ENCODE measurements at regions not wholly inside any gene's neighbourhood (a gene's known extent, or its start where the extent isn't known, plus 50 kb on each side); places are given as distances from the start of the nearest gene placed in this dataset.

GRCh38 chrX:96094616-96095015, 590.0 kb upstream of the DIAPH2 start:
- Histone ChIP-seq H3K18ac (ENCODE audit: extremely low read depth, low read length) (no peak overlapping the region), H3K4me3 (ENCODE audit: extremely low read depth in 1 of 4, insufficient read depth in 2 of 4, low read depth in 3 of 4, low read length in 4 of 4) (no peak overlapping the region), H2BK120ac (replicated peaks; ENCODE audit: low read depth, low read length) (no peak overlapping the region), H2AFZ (ENCODE audit: low read length) (no peak overlapping the region), H2AK5ac (ENCODE audit: low read depth, low read length) (no peak overlapping the region), H3K36me3 (ENCODE audit: control insufficient read depth in 2 of 4, insufficient read depth in 4 of 4, low read length in 3 of 4) (no peaks in the 10 kb centered on the region), H4K20me1 (replicated peaks in 1 of 2; ENCODE audit: control insufficient read depth in 1 of 2, insufficient read depth in 2 of 2, low read length in 2 of 2) (no peaks in the 10 kb centered on the region), H3K56ac (replicated peaks; ENCODE audit: insufficient read length, low read depth, low read length) (no peak overlapping the region), H3K4me2 (ENCODE audit: insufficient read depth in 1 of 2, low read depth in 2 of 2, low read length in 2 of 2) (no peak overlapping the region), H3K23me2 (ENCODE audit: low read depth, low read length) (no peaks in the 10 kb centered on the region), H3K79me1 (ENCODE audit: low read depth, low read length) (no peaks in the 10 kb centered on the region), H2BK5ac (ENCODE audit: low read depth, low read length) (no peak overlapping the region), H3K9me3 (ENCODE audit: insufficient read depth in 2 of 2, low read depth in 1 of 2, low read length in 1 of 2) (no peaks in the 10 kb centered on the region), H2BK12ac (ENCODE audit: low read depth, low read length) (no peak overlapping the region), H3K79me2 (ENCODE audit: control insufficient read depth in 1 of 2, insufficient read depth in 2 of 2, low read length in 2 of 2) (no peaks in the 10 kb centered on the region), H3K14ac (ENCODE audit: insufficient read length) (no peak overlapping the region), H3K9ac (replicated peaks in 1 of 4; ENCODE audit: extremely low read depth in 1 of 4, low read depth in 3 of 4, low read length in 3 of 4) (no peak overlapping the region), H2BK20ac (ENCODE audit: low read length) (no peak overlapping the region), H4K91ac (replicated peaks; ENCODE audit: insufficient read length, low read length) (no peak overlapping the region), H3K27me3 (replicated peaks in 1 of 4; ENCODE audit: control insufficient read depth in 3 of 4, extremely low read depth in 1 of 4, insufficient read depth in 3 of 4, low read length in 3 of 4) (no peaks in the 10 kb centered on the region), H4K8ac (ENCODE audit: extremely low read depth, insufficient read depth, low read length) (no peak overlapping the region), H4K5ac (ENCODE audit: insufficient read length, low read depth, low read length) (no peak overlapping the region), H3K23ac (ENCODE audit: insufficient read length) (no peak overlapping the region), H3K27ac (ENCODE audit: low read depth, low read length) (no peak overlapping the region), H3K4me1 (replicated peaks in 1 of 4; ENCODE audit: control insufficient read depth in 3 of 4, insufficient read depth in 4 of 4, low read length in 3 of 4) (no peaks in the 10 kb centered on the region), H3K4ac (replicated peaks; ENCODE audit: insufficient read length, low read depth, low read length) (no peak overlapping the region), H2BK15ac (ENCODE audit: low read length) (no peak overlapping the region)
- ChIA-PET POLR2A (ENCODE audit: partially characterized antibody) (no interaction called here), CTCF (ENCODE audit: partially characterized antibody) (interaction anchor here (0.9 kb wide), 1 partner anchor 30 kb away, joined by 3 read pairs; no protein-coding TSS in a partner anchor)
- 86% methylated on average over 5 of the region's 5 CpGs; no CpG with 5 or more reads in 1 of the 2 experiments for WGBS, 2 experiments (ENCODE audit: extremely low coverage in 1 of 2, insufficient coverage in 1 of 2, insufficient read length in 1 of 2, insufficient replicate concordance in 2 of 2, low coverage in 1 of 2, low lambda C conversion rate in 2 of 2, missing lambda C conversion rate in 1 of 2)
- DNase-seq (ENCODE audit: low read depth in 1 of 2, low spot score in 2 of 2), result no peak
- FAIRE-seq, result no peak
- no peak for TF ChIP-seq SIRT6 (IDR thresholded peaks at IDR 0.05; ENCODE audit: low read length)
- no peak for TF ChIP-seq SUZ12 (IDR thresholded peaks at IDR 0.05; ENCODE audit: low read length)
- no peak for TF ChIP-seq BACH1 (IDR thresholded peaks at IDR 0.05; ENCODE audit: low read length)
- no peak for TF ChIP-seq GABPA (IDR thresholded peaks at IDR 0.05; ENCODE audit: borderline replicate concordance, insufficient read depth, low read length)
- no peak for TF ChIP-seq SP4 (IDR thresholded peaks at IDR 0.05; ENCODE audit: low read length)
- TF ChIP-seq JUN (IDR thresholded peaks at IDR 0.05; ENCODE audit: low read depth, low read length), result no peak
- no peak for TF ChIP-seq KDM4A (IDR thresholded peaks at IDR 0.05; ENCODE audit: low read depth, low read length, severe bottlenecking)

All from H1 (cell line).